IMR-90 (cell line): ENCODE measurements at regions not wholly inside any gene's neighbourhood (a gene's known extent, or its start where the extent isn't known, plus 50 kb on each side); places are given as distances from the start of the nearest gene placed in this dataset.

Experiments
- ATAC-seq: fragments of 200-7000 bp; cut with Tn5 transposase; 2 replicates; pipeline ENCODE4 v1.9.1; 2020; ENCODE audit warnings: low read depth, mild to moderate bottlenecking, moderate library complexity
- BruUV-seq: library from RNA; stranded (reverse); fragments of 400-500 nt; replicated peaks from 2 replicates; lab custom pipeline; 2021; lab: Mats Ljungman, UMichigan
- CTCF ChIA-PET: fragments of 300-600 bp; formaldehyde crosslinking; extraction: SDS; loops from one replicate; lab custom pipeline; 2021; ENCODE audit warnings: antibody characterized with exemption; lab: Yijun Ruan, JAX
- POLR2A ChIA-PET: fragments of 300-600 bp; sonication (Branson Sonifier 250); formaldehyde crosslinking; loops from one replicate; lab custom pipeline; 2022; ENCODE audit warnings: antibody characterized with exemption; ENCODE audit not compliant: unreplicated experiment; lab: Charles Lee
- DNase-seq: peaks from one replicate; pipeline ENCODE4 v3.0.0; 2013
- H2AFZ ChIP-seq: replicated peaks from 2 replicates; pipeline ENCODE3; 2013; ENCODE audit warnings: low read length, mild to moderate bottlenecking; ENCODE audit not compliant: poor library complexity
- H2AK5ac ChIP-seq: 2 replicates; pipeline ENCODE4 v1.6.1; 2013; ENCODE audit warnings: low read depth, low read length, inconsistent platforms
- H2AK9ac ChIP-seq: replicated peaks from 2 replicates; pipeline ENCODE3; 2013; ENCODE audit warnings: mild to moderate bottlenecking, low read depth, low read length, moderate library complexity; ENCODE audit not compliant: poor library complexity
- H2BK120ac ChIP-seq: 2 replicates; pipeline ENCODE4 v1.6.1; 2013; ENCODE audit warnings: low read depth, low read length, inconsistent platforms
- H2BK15ac ChIP-seq: 3 replicates; pipeline ENCODE4 v1.6.1; 2013; ENCODE audit warnings: low read depth, low read length, inconsistent platforms
- H2BK20ac ChIP-seq: 2 replicates; pipeline ENCODE4 v1.6.1; 2013; ENCODE audit warnings: low read depth, mild to moderate bottlenecking, inconsistent platforms, low read length, moderate library complexity
- H2BK5ac ChIP-seq: 2 replicates; pipeline ENCODE4 v1.6.1; 2013; ENCODE audit warnings: mild to moderate bottlenecking, low read depth, low read length, inconsistent platforms; ENCODE audit not compliant: poor library complexity, severe bottlenecking
- H3K14ac ChIP-seq: replicated peaks from 2 replicates; pipeline ENCODE4 v1.6.1; 2013; ENCODE audit warnings: low read depth, low read length, inconsistent platforms
- H3K18ac ChIP-seq: 2 replicates; pipeline ENCODE4 v1.6.1; 2013; ENCODE audit warnings: low read depth, low read length, control low read depth
- H3K23ac ChIP-seq: 2 replicates; pipeline ENCODE4 v1.6.1; 2013; ENCODE audit warnings: low read depth, low read length, inconsistent platforms
- H3K27ac ChIP-seq: 2 replicates; pipeline ENCODE4 v1.5.1; 2013; ENCODE audit warnings: mild to moderate bottlenecking, control low read depth, low read length; ENCODE audit not compliant: insufficient read depth
- H3K27me3 ChIP-seq: 2 replicates; pipeline ENCODE4 v1.6.1; 2013; ENCODE audit warnings: low read length; ENCODE audit not compliant: control insufficient read depth, insufficient read depth
- H3K36me3 ChIP-seq: 2 replicates; pipeline ENCODE4 v1.6.1; 2013; ENCODE audit warnings: low read length, mixed read lengths; ENCODE audit not compliant: control insufficient read depth, insufficient read depth
- H3K4ac ChIP-seq: 2 replicates; pipeline ENCODE4 v1.6.1; 2013; ENCODE audit warnings: low read depth, low read length, inconsistent platforms
- H3K4me1 ChIP-seq: 2 replicates; pipeline ENCODE4 v1.6.1; 2013; ENCODE audit warnings: low read length, mixed read lengths; ENCODE audit not compliant: control insufficient read depth, insufficient read depth
- H3K4me2 ChIP-seq: 2 replicates; pipeline ENCODE4 v1.6.1; 2013; ENCODE audit warnings: low read depth, mild to moderate bottlenecking, control low read depth, low read length, moderate library complexity
- H3K4me3 ChIP-seq: 2 replicates; pipeline ENCODE4 v1.5.1; 2013; ENCODE audit warnings: low read depth, mild to moderate bottlenecking, control low read depth, low read length, moderate library complexity; ENCODE audit not compliant: insufficient read depth
- H3K56ac ChIP-seq: 2 replicates; pipeline ENCODE4 v1.6.1; 2013; ENCODE audit warnings: low read length, inconsistent platforms; ENCODE audit not compliant: insufficient read depth; ENCODE audit errors: extremely low read depth
- H3K79me1 ChIP-seq, 2 experiments: 2 replicates each; pipeline ENCODE4 v1.6.1; 2013; ENCODE audit warnings: low read length in 2 of 2, inconsistent platforms in 1 of 2, low read depth in 1 of 2
- H3K9ac ChIP-seq: 2 replicates; pipeline ENCODE4 v1.6.1; 2013; ENCODE audit warnings: low read depth, low read length, control low read depth
- H3K9me1 ChIP-seq: 2 replicates; pipeline ENCODE4 v1.6.1; 2013; ENCODE audit warnings: low read length, inconsistent platforms; ENCODE audit not compliant: insufficient read depth
- H3K9me3 ChIP-seq: 2 replicates; pipeline ENCODE4 v1.6.1; 2013; ENCODE audit warnings: low read length; ENCODE audit not compliant: control insufficient read depth, insufficient read depth
- H4K20me1 ChIP-seq: 2 replicates; pipeline ENCODE4 v1.6.1; 2013; ENCODE audit warnings: low read length, inconsistent platforms; ENCODE audit not compliant: insufficient read depth
- H4K5ac ChIP-seq: 2 replicates; pipeline ENCODE4 v1.6.1; 2013; ENCODE audit warnings: mild to moderate bottlenecking, low read depth, low read length, control low read depth
- H4K8ac ChIP-seq, 2 experiments: 2 replicates each; pipeline ENCODE4 v1.6.1; 2013; ENCODE audit warnings: low read depth in 2 of 2, low read length in 2 of 2, control low read depth in 1 of 2, inconsistent platforms in 1 of 2
- H4K91ac ChIP-seq: 2 replicates; pipeline ENCODE4 v1.6.1; 2013; ENCODE audit warnings: low read depth, low read length, inconsistent platforms; ENCODE audit not compliant: insufficient read depth
- BHLHE40 ChIP-seq: fragments of 150-350 bp; IDR thresholded peaks from 2 replicates; pipeline ENCODE4 v1.6.1; 2016; ENCODE audit warnings: mild to moderate bottlenecking, low read depth, low read length
- CTCF ChIP-seq: conservative IDR thresholded peaks from 2 replicates; pipeline ENCODE4 v1.5.1; 2012; ENCODE audit warnings: mild to moderate bottlenecking, low read depth, low read length, improper control_type of control experiment
- MAFK ChIP-seq: IDR thresholded peaks from 2 replicates; pipeline ENCODE4 v1.6.1; 2012; ENCODE audit warnings: low read depth, low read length, improper control_type of control experiment
- POLR2A ChIP-seq: IDR thresholded peaks from 2 replicates; pipeline ENCODE4 v1.6.1; 2012; ENCODE audit warnings: mild to moderate bottlenecking, low read depth, low read length
- RAD21 ChIP-seq: IDR thresholded peaks from 2 replicates; pipeline ENCODE4 v1.6.1; 2012; ENCODE audit warnings: low read length, improper control_type of control experiment
- RCOR1 ChIP-seq: IDR thresholded peaks from 2 replicates; pipeline ENCODE4 v1.6.1; 2012; ENCODE audit warnings: mild to moderate bottlenecking, low read length, improper control_type of control experiment; ENCODE audit not compliant: insufficient replicate concordance
- SMC3 ChIP-seq: fragments of 150-350 bp; IDR thresholded peaks from 2 replicates; pipeline ENCODE4 v1.6.1; 2016; ENCODE audit warnings: low read depth, mild to moderate bottlenecking, antibody characterized with exemption, low read length, moderate library complexity
- WGBS, 2 experiments: methylation state at CpG; one replicate each; pipeline versions ENCODE4 v1.1.5 to v1.1.7; 2013; ENCODE audit warnings: missing lambda C conversion rate in 2 of 2; ENCODE audit not compliant: insufficient read length in 1 of 2; ENCODE audit errors: extremely low coverage in 2 of 2; 5-methylcytosine and 5-hydroxymethylcytosine counted together
- dilution Hi-C: fragments of 300-500 bp; cut with HindIII; formaldehyde crosslinking; loops from one replicate; pipeline ENCODE4 v1.14.3; 2018; ENCODE audit warnings: low sequenced_read_pairs; ENCODE audit not compliant: unreplicated experiment
- in situ Hi-C: fragments of 300-500 bp; cut with MboI; formaldehyde crosslinking; loops from 3 replicates; pipeline ENCODE4 v1.14.3; 2019; ENCODE audit warnings: low sequenced_read_pairs, inconsistent platforms, mixed read lengths
- intact Hi-C: fragments of 100-400 bp; cut with micrococcal nuclease; formaldehyde crosslinking; loops from 2 replicates; pipeline ENCODE4 v1.10.0; 2022

DNA sequence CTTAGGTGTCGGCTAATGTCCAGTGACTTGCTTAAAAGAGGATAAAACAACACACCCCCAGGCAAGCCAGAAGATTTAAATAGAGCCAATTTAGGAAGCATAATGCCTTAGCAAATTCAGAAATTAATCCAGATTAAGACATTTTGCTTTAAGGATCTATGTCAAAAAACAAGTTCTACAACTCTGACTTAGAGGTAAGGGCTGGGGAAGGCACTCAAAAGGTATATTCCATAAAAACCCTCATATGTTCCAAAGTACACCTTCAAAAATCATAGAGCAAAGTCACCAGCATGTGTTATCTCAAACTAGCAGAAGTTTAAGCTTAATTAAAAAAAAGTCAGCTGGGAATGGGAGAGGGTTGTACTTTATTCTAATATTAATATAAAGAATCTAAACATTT is 206.4 kb downstream of the NOL4 start:
- in situ Hi-C loops: no loop called here
- ChIA-PET CTCF (no interaction called here), POLR2A (no interaction called here)

More for the DNA sequence above, 206.4 kb downstream of the NOL4 start:
- Histone ChIP-seq H3K4me3 (no peak overlapping the region), H3K56ac (no peak overlapping the region), H3K27me3 (no peaks in the 10 kb centered on the region), H3K9me3 (no peaks in the 10 kb centered on the region), H3K36me3 (no peaks in the 10 kb centered on the region), H3K23ac (no peak overlapping the region), H2AK9ac (no peak overlapping the region), H4K91ac (no peak overlapping the region), H3K4me1 (no peaks in the 10 kb centered on the region), H2BK5ac (no peak overlapping the region), H4K20me1 (no peaks in the 10 kb centered on the region), H2AFZ (no peak overlapping the region), H3K9me1 (no peaks in the 10 kb centered on the region), H4K5ac (no peak overlapping the region), H3K14ac (no peak overlapping the region), H2BK20ac (no peak overlapping the region), H2AK5ac (no peak overlapping the region), H3K4me2 (no peak overlapping the region), H3K18ac (no peak overlapping the region), H4K8ac (no peak overlapping the region), H2BK15ac (no peak overlapping the region), H3K27ac (no peak overlapping the region), H3K79me1 (no peaks in the 10 kb centered on the region), H3K4ac (no peak overlapping the region), H3K9ac (no peak overlapping the region), H2BK120ac (no peak overlapping the region)
- dilution Hi-C loops: no loop called here
- ATAC-seq (no peak), DNase-seq (no peak)
- intact Hi-C loops: no loop called here
- TF ChIP-seq RAD21 (no peak), SMC3 (no peak), MAFK (no peak), POLR2A (no peak), RCOR1 (no peak), BHLHE40 (no peak), CTCF (no peak)
- BruUV-seq: no TSS peak
- no CpG with 5 or more reads among the region's 1 CpG for WGBS, 2 experiments
